Small intestine (tissue), 7 donors: ENCODE measurements at regions not wholly inside any gene's neighbourhood (a gene's known extent, or its start where the extent isn't known, plus 50 kb on each side); places are given as distances from the start of the nearest gene placed in this dataset.

Source experiments
- DNase-seq, 2 donors: peaks; one replicate each; pipeline versions ENCODE4 v3.0.0 to v3.0.0-alpha.2; 2013
- FAIRE-seq: peaks from 2 replicates; lab custom pipeline; 2012; peaks lifted over from hg19 to GRCh38; lab: Jason Lieb, UNC
- H3K27ac ChIP-seq, 3 donors: one replicate each; pipeline ENCODE4 v1.5.1; 2013; ENCODE audit warnings: low read length in 2 of 3, mild to moderate bottlenecking in 2 of 3, control low read depth in 1 of 3, inconsistent platforms in 1 of 3, low read depth in 1 of 3, moderate library complexity in 1 of 3
- H3K27me3 ChIP-seq, 3 donors: one replicate each; pipeline ENCODE4 v1.6.1; 2013; ENCODE audit warnings: low read length in 3 of 3, inconsistent platforms in 1 of 3; ENCODE audit not compliant: control insufficient read depth in 3 of 3, insufficient read depth in 3 of 3
- H3K36me3 ChIP-seq, 3 donors: one replicate each; pipeline ENCODE4 v1.6.1; 2013; ENCODE audit warnings: low read length in 3 of 3, inconsistent platforms in 1 of 3, low read depth in 1 of 3, mild to moderate bottlenecking in 1 of 3, moderate library complexity in 1 of 3; ENCODE audit not compliant: control insufficient read depth in 3 of 3, insufficient read depth in 2 of 3
- H3K4me1 ChIP-seq, 3 donors: one replicate each; pipeline ENCODE4 v1.6.1; 2013; ENCODE audit warnings: low read length in 2 of 3, inconsistent platforms in 1 of 3, low read depth in 1 of 3, mild to moderate bottlenecking in 1 of 3, moderate library complexity in 1 of 3; ENCODE audit not compliant: control insufficient read depth in 3 of 3, insufficient read depth in 2 of 3
- H3K4me3 ChIP-seq, 3 donors: one replicate each; pipeline ENCODE4 v1.5.1; 2013; ENCODE audit warnings: low read length in 3 of 3, control low read depth in 1 of 3, inconsistent platforms in 1 of 3, low read depth in 1 of 3, mild to moderate bottlenecking in 1 of 3, moderate library complexity in 1 of 3
- H3K9me3 ChIP-seq, 2 donors: one replicate each; pipeline ENCODE4 v1.6.1; 2013; ENCODE audit warnings: low read depth in 1 of 2, low read length in 1 of 2; ENCODE audit not compliant: control insufficient read depth in 2 of 2, insufficient read depth in 1 of 2
- WGBS, 3 donors: extraction: QIAGEN DNeasy Blood & Tissue Kit; methylation state at CpG; one replicate each; pipeline ENCODE4 v1.1.7; 2013; 5-methylcytosine and 5-hydroxymethylcytosine counted together
- donor health status: healthy with polysubstance abuse.
- donor health status: control.
- donor health status: control.
- donor health status: Bipolar disorder and iron deficiency.
- donor health status: healthy.

- Histone ChIP-seq H3K27me3 (no peaks in the 10 kb centered on the region), H3K27ac (no peak overlapping the region), H3K4me1 (no peaks in the 10 kb centered on the region), H3K4me3 (no peak overlapping the region), H3K9me3 (no peaks in the 10 kb centered on the region), H3K36me3 (no peaks in the 10 kb centered on the region)
- FAIRE-seq (no peak), DNase-seq (no peak)
- 73 to 81% (median 74%) methylated on average over 6 of the region's 6 CpGs for WGBS, 3 donors
These were observed 231.5 kb downstream of the NAF1 start for GRCh38 chr4:162935214-162935613.

- Histone ChIP-seq H3K4me1 (no peaks in the 10 kb centered on the region), H3K27me3 (no peaks in the 10 kb centered on the region), H3K27ac (no peak overlapping the region), H3K36me3 (no peaks in the 10 kb centered on the region), H3K4me3 (no peak overlapping the region), H3K9me3 (no peaks in the 10 kb centered on the region)
- FAIRE-seq = no peak
- WGBS, 3 donors = 51 to 59% (median 56%) methylated on average over 4 of the region's 4 CpGs
- DNase-seq = no peak
These were observed 235.4 kb downstream of the NAF1 start for GRCh38 chr4:162931286-162931685.

- H3K27me3 ChIP-seq = no peaks in the 10 kb centered on the region
- H3K4me3 ChIP-seq = no peak overlapping the region
- 44 to 64% (median 46%) methylated on average over 9 of the region's 9 CpGs for WGBS, 3 donors
- FAIRE-seq = no peak
- H3K36me3 ChIP-seq = no peaks in the 10 kb centered on the region
- no peak for DNase-seq
- H3K9me3 ChIP-seq = no peaks in the 10 kb centered on the region
- no peak overlapping the region for H3K27ac ChIP-seq
- H3K4me1 ChIP-seq = no peaks in the 10 kb centered on the region
These were observed 245.4 kb downstream of the NAF1 start for GRCh38 chr4:162921178-162921785.

- DNase-seq (no peak), FAIRE-seq (no peak)
- no peaks in the 10 kb centered on the region for H3K4me1 ChIP-seq
- H3K27ac ChIP-seq = no peak overlapping the region
- no peaks in the 10 kb centered on the region for H3K36me3 ChIP-seq
- H3K27me3 ChIP-seq = no peaks in the 10 kb centered on the region
- WGBS, 3 donors = 70 to 81% (median 78%) methylated on average over 3 of the region's 3 CpGs
- peaks cover 0 to 2% of the 10 kb centered on the region in 2 donors for H3K9me3 ChIP-seq
- H3K4me3 ChIP-seq = no peak overlapping the region
These were observed 246.0 kb downstream of the NAF1 start for GRCh38 chr4:162920649-162921048.

- 58 to 71% (median 63%) methylated on average over 2 of the region's 2 CpGs for WGBS, 3 donors
- FAIRE-seq = no peak
These were observed 254.2 kb downstream of the NAF1 start for GRCh38 chr4:162912482-162912881.

GRCh38 chr4:162911349-162911748 lies 255.3 kb downstream of the NAF1 start:
- Histone ChIP-seq H3K4me1 (no peaks in the 10 kb centered on the region), H3K27me3 (no peaks in the 10 kb centered on the region), H3K9me3 (peaks cover 0 to 15% of the 10 kb centered on the region in 2 donors), H3K4me3 (no peak overlapping the region), H3K36me3 (no peaks in the 10 kb centered on the region), H3K27ac (no peak overlapping the region)
- WGBS, 3 donors = 84 to 86% (median 85%) methylated on average over 3 of the region's 3 CpGs
- FAIRE-seq (no peak), DNase-seq (no peak)

More at GRCh38 chr4:162912482-162912881, 254.2 kb downstream of the NAF1 start:
- Histone ChIP-seq H3K4me3 (no peak overlapping the region), H3K27ac (no peak overlapping the region), H3K27me3 (no peaks in the 10 kb centered on the region), H3K9me3 (peaks cover 0 to 13% of the 10 kb centered on the region in 2 donors), H3K36me3 (no peaks in the 10 kb centered on the region), H3K4me1 (no peaks in the 10 kb centered on the region)
- DNase-seq = no peak

- no peak for FAIRE-seq
- H3K27ac ChIP-seq = no peak overlapping the region
- DNase-seq = no peak
- H3K9me3 ChIP-seq = peaks cover 0 to 15% of the 10 kb centered on the region in 2 donors
- 65 to 86% (median 73%) methylated on average over 2 of the region's 2 CpGs for WGBS, 3 donors
- no peak overlapping the region for H3K4me3 ChIP-seq
- no peaks in the 10 kb centered on the region for H3K36me3 ChIP-seq
- no peaks in the 10 kb centered on the region for H3K27me3 ChIP-seq
- no peaks in the 10 kb centered on the region for H3K4me1 ChIP-seq
These were observed 256.7 kb downstream of the NAF1 start for GRCh38 chr4:162909952-162910351.

- 65 to 67% (median 66%) methylated on average over 3 of the region's 3 CpGs for WGBS, 3 donors
- no peak for DNase-seq
- Histone ChIP-seq H3K36me3 (no peaks in the 10 kb centered on the region), H3K4me1 (no peaks in the 10 kb centered on the region), H3K4me3 (no peak overlapping the region), H3K27me3 (no peaks in the 10 kb centered on the region), H3K27ac (no peak overlapping the region), H3K9me3 (no peaks in the 10 kb centered on the region)
- no peak for FAIRE-seq
These were observed 272.3 kb downstream of the NAF1 start for GRCh38 chr4:162894387-162894786.
